ENCODE measurements at regions not wholly inside any gene's neighbourhood (a gene's known extent, or its start where the extent isn't known, plus 50 kb on each side); places are given as distances from the start of the nearest gene placed in this dataset.

DNA sequence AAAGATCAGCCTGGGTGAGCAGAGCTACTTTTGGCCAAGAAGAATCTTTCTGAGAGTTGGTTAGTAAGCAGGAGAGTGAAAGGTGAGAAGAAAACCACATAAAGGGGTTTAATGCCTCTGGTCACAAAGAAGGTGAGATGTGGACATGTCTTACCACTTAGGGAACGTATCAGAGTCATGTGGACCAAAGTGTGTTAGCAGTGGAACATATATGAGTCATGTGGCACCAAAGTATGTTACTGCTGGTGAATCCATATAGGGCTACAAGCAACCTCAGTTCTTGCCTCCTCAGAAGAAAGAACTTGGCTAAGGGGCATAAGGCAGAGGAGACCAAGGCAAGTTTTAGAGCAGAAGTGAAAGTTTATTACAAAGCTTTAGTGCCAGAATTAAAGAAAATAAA, 411.6 kb upstream of the NEGR1 start:
- no peak overlapping the region for H3K4me3 ChIP-seq (ENCODE audit: low read depth, low read length)

DNA sequence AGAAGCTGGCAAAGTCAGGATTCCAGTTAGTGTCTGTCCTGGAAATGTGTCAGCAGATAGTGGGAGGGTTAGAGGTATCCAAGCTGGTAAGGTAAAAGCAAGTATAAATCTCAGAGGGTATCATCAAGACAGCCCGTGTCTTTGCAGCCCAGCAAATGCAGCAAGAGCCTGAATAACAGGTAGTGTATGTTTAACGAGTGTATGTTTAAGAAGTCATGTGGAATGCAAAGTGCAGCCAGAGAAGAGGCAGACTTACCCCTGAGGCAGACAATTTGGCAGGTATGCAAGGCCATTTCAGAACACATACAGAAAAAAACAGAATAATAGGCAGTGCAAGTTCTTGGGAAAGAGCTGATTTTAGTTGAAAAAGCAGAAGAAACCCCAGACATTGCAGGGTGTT, 411.0 kb upstream of the NEGR1 start:
- no peak overlapping the region for H3K4me3 ChIP-seq (ENCODE audit: low read depth, low read length)

DNA sequence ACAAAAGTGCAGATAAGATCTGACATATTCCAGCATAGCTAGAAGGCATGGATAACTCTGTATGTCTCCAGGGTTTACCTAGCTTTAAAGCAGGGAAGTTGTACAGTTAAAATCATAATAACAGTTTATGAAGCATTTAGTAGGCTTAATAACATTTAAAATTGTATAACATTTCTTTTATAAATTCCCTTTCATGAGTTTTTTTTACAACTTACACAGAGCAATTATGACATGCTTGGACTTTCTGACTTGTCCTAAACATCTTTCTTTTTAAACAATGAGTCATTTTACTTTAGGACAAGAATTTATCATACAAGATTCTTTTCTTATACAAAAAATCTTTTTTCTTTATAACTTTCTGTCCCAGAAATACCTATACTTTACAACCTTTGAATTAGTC, 408.5 kb upstream of the NEGR1 start:
- H3K4me3 ChIP-seq (ENCODE audit: low read depth, low read length) = no peak overlapping the region

DNA sequence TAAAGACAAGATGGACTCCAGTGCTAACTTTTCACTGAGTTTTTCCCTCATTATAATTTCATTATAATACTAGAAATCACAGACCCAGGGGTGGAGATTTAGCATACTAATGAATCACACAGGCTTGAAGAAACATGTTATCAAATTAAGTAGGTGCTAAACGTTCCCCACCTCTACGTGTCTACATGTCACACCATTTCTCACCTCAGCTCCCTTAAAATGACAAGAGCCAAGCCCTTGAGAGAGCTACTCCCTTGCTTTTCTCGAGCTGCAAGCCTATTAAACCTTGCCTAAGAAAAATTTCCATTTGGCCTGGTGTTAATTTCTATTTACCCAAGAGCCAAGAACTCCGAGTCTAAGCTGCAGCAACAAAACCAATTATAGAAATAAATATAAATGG, 396.3 kb upstream of the NEGR1 start:
- H3K4me3 ChIP-seq (ENCODE audit: low read depth, low read length) = no peak overlapping the region

DNA sequence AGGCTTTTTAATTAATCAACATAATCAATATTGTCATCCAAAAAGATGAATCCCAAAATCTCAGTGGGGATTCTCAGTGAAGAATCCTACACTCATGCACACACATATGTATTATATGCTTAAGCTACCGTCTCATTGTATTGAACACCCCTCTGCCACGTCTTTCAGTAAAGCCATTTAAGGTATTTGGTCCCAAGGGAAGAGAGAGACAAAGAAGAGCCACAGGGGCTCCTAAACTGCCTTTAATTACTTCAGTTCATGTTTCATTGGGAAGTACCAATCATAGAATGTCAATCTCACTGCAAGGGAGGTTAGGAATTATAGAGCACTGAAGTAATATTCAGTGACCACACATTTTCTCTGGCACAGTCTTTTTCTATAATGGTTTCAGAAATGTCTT, 388.6 kb upstream of the NEGR1 start:
- H3K4me3 ChIP-seq (ENCODE audit: low read depth, low read length) = no peak overlapping the region

DNA sequence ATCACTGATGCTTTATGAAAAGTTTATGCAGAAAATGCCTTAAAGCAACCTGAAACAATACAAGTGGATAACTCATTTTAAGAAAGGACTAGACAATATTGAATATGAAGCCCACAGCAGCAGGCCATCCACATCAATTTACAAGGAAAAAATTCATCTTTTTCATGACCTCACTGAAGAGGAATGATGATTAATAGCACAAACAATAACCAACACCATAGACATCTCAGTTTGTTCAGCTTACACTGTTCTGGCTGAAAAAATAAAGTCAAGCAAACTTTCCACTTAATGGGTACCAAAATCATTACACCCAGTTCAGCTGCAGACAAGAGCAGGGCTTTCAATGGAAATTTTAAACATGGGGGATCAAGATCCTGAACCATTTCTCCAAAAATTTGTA, 380.6 kb upstream of the NEGR1 start:
- no peak overlapping the region for H3K4me3 ChIP-seq (ENCODE audit: low read depth, low read length)

DNA sequence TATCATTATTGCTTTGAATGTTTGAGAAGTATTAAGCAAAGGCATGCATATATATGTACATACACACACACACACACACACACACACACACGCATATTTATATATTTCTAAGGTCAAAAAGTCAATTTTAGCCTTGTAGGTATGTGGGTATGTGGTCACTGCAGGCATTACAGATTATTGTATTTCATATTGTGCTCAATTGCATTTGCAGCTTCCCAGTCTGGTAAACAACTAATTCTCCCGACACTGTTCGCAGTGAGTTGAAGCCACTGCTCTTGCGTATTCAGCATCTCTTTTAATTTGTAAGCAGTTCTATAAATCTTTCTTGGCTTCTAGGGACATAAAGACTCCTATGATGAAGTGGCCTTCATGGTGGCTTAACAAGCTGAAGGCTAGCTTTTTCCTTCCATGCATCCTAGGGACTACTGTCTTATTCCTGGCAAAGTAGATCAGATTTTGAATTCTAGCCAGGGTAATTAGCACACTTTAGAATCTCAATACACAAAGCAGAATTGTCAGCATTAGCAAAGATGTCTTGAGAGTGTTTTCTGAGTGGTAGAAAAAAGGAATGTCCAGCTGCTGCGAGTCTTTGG, 368.6 kb upstream of the NEGR1 start:
- H3K4me3 ChIP-seq (ENCODE audit: low read depth, low read length) = no peak overlapping the region

DNA sequence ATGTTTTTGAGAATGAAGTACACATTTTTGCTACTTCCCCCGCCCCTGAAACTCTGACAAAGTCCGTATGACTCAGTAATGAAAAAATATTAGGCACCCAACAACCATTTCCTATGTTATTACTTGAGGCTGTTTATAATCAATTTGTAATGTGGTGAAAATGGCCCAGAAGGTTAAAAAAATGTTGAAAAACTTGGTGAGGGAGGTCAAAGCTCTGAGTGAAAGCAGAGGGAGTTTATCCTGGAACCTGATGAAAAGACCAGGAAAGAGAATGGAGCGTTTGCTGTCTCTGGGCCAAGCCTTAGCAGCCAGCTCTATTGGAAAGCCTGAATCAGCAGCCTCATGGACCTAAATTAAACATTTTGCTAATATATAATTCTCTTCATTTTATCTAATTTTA, 367.7 kb upstream of the NEGR1 start:
- no peak overlapping the region for H3K4me3 ChIP-seq (ENCODE audit: low read depth, low read length)

DNA sequence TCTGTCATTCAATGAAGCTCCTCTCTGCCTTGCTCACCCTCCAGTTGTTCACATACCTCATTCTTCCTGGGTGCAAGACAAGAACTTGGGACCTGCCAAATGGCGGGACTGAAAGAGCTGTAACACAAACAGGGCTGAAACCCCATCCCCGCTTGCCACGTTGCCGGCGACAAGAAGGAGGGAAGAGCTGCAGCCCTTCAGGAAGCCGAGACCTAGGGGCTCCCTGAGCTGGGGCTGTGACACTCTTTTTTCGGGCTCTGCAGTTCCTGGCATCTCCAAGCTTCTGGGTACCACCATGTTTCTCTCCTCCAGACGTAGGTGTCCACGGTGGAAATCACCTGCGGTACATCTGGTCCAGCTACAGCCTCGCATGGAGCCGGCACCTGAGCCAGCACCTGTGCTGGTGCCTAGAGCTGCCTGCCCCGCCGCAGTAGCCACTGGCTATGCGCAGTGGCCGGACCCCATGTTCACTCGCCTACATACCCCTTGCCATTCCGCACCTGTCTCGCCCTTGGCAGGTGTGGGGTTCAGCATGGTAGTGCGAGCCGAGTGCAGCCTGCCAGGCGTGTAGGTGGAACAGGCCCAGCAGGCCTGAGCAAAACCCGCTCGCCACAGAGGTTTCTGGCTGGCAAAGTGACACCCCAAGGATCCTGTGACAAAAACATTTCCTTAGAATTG, 367.0 kb upstream of the NEGR1 start:
- no peak overlapping the region for H3K4me3 ChIP-seq (ENCODE audit: low read depth, low read length)

DNA sequence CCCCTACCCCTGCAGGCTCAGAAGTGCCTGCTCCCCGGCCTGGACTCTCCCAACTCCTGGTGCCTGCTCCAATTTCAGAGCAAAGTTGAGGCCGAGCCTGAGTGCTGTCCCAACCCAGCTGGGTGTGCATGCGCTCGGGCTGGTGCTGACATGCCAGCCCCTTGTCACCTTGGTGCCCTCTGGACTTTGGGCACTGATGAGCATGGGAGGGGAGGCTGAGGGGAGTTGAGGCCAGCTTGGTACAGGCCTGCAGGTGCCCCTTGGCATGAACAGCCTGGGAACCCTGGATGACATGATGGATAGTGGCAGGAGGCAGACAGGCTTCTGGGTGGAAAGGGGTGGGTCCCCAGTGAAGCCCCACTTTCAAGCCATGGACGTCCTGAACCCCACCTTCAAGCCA, 366.1 kb upstream of the NEGR1 start:
- H3K4me3 ChIP-seq (ENCODE audit: low read depth, low read length) = no peak overlapping the region

DNA sequence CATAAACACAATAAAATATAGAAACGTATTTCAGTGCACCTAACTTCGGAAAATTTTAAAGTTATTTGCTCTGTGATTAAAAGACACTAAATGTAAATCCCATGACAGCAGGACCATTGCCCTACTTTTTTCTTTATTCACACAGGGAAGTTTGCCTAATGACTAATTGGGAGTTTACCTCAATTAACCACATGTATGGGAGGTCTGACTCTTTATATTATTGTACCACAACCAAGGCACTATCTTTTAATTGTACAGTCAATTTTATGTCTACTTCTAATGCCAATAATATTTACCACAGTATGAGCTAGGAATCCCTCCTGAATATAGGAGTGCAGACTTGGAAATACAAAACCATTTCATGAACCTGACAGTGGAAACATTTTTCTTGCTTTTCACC, 360.8 kb upstream of the NEGR1 start:
- H3K4me3 ChIP-seq (ENCODE audit: low read depth, low read length) = no peak overlapping the region

DNA sequence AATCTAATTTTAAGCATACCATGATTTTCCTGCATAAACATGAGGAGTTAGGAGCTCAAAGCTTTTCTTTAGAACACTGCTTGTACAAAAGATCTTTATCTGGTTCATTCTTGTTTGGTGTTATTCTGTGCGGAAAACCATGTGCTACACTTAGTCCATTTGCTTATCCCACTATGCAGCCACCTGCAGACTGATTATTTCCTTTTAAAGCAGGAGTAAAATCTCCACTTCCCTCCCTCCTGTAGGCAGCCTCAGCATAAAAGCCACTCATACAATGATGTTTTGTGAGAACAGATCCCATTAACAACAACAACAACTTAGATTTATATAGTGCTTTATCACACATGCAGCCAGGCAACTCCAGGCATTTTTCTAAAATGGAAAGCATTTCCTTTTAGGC, 355.3 kb upstream of the NEGR1 start:
- no peak overlapping the region for H3K4me3 ChIP-seq (ENCODE audit: low read depth, low read length)

DNA sequence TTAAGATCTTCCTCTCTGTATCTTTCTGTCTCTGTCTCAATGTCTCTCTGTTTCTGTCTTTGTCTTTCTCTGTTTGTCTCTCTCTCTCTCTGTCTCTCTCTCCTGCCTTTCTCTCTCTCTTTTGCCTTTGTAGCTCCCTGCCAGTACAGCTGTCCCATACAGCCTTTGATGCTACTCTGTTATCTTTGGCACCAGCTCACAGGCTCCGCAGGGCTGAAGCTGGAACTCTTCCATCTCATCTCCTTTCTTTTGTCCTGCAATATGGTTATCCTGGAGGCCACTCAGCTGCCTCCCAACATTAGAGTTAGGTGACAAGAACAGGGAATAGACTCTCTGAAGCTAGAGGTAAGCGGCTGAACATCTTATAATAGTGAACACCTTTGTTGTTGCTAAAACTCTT, 354.3 kb upstream of the NEGR1 start:
- H3K4me3 ChIP-seq (ENCODE audit: low read depth, low read length) = no peak overlapping the region

DNA sequence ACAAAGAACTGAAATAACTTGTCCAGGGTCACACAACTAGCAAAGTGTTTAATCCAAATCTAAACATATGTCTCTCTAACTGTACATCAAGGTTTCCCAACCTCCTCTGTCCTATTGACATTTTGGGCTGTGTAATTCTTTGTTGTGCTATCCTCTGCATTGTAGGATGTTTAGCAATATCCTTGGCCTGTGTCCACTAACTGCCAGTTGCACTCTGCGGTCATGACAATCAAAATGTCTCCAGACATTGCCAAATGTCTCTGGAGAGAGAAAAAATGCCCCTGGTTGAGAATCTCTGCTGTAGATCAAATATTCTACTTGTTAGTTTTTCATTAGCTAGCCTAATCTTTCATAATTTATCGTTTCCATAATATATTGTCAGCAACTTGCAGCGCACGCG, 353.4 kb upstream of the NEGR1 start:
- H3K4me3 ChIP-seq (ENCODE audit: low read depth, low read length) = no peak overlapping the region

DNA sequence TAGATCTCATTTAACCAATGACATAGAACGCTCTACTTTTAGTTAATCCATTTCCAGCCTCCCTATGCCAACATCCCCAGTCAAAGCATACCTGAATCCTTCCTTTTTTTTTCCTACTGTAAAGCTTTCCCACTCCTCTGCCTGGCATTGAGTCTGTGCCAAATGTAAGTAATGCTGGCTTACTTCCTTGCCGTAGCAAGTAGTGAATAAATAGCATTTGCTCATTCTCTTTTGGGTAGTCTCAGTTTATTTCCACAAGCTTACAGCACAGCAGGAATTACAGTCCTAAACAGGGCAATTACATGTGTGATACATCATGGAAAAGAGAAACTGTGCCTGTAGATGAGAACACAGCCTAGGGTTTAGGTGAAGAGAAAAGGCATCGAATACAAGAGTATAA, 352.6 kb upstream of the NEGR1 start:
- H3K4me3 ChIP-seq (ENCODE audit: low read depth, low read length) = no peak overlapping the region

DNA sequence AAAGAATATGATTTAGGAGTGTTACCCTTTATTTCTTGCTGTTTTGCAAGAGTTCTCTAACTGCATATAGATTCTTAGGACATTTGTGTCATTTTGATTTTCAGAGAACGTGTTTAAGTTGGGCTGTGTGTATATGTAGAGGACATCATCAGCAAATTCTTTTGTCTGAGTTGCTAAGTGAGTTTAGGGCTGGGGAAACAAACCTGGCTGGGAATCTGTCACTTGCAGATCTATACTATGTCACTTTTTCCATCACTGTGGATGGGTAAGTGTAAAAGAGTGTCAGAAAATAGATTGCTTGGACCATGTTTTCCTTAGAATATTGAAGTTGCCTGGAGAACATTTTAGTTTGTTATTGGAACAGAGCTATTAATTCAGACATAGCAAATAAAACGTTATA, 349.1 kb upstream of the NEGR1 start:
- no peak overlapping the region for H3K4me3 ChIP-seq (ENCODE audit: low read depth, low read length)

DNA sequence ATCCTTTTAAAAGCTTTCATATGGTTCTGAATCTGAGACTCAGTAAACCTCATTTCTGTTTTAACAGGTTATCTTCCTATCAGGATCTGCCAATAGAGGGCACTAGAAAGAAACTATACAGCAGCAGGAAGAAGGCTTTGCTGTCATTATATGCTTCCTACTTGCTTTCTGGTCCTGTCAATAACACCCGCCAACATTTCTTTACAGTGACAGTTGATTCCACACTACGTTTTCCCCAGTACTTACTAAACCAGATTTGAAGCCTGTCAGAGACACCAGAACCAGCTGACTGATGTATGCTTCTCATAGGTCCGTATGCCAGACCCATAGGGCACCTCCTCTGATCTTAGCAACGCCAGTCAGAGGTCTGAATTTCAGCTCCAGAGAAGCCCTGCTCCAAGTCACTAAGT, 341.0 kb upstream of the NEGR1 start:
- no peak overlapping the region for H3K4me3 ChIP-seq (ENCODE audit: low read depth, low read length)

DNA sequence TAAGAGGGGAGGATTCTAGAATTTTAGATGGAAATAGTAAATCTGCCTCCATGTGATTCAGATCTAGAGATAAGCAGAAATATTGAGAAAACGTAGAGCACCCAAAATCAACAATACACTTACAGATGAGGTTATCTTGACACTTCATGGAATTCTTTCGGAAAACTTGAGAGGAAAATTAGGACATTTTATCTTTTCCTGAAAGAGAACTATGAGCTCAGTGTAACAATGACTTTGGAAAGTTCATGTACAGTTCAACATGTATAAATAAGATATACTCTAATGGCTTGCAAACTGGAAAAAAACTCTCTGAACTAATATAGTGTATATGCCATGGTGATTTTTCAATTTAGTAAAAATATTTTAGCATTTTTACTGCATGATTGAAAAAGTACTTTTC, 338.1 kb upstream of the NEGR1 start:
- no peak overlapping the region for H3K4me3 ChIP-seq (ENCODE audit: low read depth, low read length)

DNA sequence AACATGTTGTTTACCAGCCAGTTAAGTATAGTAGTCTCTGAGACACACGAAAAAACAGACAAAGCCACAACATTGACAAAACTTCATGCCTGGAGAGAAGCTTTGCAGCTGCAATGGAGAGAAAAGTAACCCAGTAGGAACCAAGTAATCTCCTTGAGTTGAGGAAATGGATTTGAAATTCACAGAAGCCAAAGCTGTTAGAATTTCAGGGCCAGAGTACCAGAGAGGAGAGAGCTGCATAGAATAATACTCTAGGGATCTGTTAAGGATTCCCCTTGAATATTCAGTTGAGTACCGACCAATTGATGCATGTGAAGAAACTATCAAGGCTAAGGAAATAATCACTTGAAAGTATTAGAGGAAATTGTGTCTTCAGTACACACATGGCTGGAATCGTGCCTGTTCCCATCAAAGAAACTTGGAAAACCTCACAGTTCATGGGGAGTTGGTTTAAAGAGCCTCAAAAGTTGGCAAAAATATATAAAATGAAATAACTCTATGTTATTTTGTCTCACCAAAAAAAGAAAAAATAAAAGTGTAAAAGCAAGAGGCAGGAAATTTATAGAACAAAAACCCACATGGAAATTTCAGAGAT, 324.0 kb upstream of the NEGR1 start:
- H3K4me3 ChIP-seq (ENCODE audit: low read depth, low read length) = no peak overlapping the region

DNA sequence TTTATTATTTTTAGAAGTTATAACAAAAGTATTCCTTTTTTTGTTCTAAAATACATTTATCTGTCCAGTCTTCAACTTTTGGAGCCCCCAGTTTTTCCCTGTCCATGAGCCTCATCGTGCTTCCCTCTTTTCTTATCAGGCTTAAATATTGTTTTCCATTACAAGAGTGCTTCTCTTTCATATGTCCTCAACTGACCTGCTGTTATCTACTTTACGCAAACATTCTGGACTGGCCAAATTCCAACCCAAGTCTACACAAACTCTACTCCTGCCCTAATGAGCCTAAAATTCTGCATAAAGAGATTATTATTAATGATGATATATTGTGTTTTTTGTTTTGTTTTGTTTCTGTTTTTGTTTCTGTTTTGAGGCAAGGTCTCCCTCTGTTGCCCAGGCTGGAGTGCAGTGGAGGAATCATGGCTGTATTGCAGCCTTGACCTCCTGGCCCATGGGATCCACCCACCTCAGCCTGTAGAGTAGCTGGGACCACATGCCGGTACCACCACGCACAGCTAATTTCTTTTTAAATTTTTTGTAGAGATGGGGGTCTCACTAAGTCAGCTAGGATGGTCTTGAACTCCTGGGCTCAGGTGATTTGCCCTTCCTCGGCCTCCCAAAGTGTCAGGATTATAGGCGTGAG, 318.8 kb upstream of the NEGR1 start:
- H3K4me3 ChIP-seq (ENCODE audit: low read depth, low read length) = no peak overlapping the region

DNA sequence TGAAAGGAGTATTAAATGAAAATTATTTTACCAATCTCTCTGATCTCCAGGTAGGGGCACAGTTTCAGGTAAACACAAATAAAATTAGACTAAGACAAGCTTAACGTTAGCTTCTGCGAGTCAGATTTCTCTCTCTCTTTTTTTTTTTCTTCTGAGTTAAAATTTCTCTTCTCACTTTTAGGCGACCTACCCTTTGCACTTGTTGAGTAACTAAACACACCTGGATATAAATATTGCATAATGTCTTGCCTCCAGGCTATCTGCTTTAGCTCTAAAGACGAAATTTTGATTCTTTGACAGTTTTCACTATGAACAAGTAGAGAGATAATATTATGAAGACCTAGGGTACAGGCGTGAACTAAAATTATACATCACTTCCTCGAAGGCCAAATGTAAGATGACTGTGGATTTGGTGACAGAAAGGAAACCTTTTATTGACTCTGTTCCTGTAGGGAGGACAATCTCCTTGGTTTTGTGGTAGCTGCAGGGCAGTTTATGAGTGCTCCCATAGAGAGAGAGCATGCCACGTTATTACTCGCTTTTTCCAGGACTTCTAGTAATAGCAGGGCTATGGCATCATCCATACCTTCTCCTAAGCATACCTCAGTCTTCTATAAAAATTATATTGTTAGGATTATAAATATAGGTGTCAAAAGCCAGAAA, 303.8 kb upstream of the NEGR1 start:
- no peak overlapping the region for H3K4me3 ChIP-seq (ENCODE audit: low read depth, low read length)

DNA sequence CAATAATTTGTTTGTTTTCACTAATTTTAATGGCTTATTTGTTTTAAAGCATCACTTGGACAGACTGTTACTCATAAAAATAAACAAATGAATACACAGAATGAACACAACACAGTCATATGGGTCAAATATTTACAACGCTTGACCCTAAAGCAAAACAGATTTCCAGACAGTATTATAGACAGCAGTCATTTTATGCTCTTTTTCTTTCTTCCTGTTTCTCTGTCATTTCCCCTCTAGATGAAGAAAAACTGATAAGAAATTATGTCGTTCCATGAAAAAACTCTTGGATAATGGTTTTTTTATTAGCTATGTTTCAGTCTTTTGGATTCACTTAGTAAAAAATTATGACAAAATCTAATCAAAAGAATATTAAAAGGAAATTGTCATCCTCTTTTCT, 297.3 kb upstream of the NEGR1 start:
- H3K4me3 ChIP-seq (ENCODE audit: low read depth, low read length) = no peak overlapping the region

All from iPS-11a (cell line).